ENCODE measurements at regions not wholly inside any gene's neighbourhood (a gene's known extent, or its start where the extent isn't known, plus 50 kb on each side); places are given as distances from the start of the nearest gene placed in this dataset.

- no peak for TF ChIP-seq CTCF (IDR thresholded peaks at IDR 0.05)
- TF ChIP-seq POLR2AphosphoS5 (IDR thresholded peaks at IDR 0.05; ENCODE audit: low read depth, low read length), result no peak
- TF ChIP-seq, protein P1, sequence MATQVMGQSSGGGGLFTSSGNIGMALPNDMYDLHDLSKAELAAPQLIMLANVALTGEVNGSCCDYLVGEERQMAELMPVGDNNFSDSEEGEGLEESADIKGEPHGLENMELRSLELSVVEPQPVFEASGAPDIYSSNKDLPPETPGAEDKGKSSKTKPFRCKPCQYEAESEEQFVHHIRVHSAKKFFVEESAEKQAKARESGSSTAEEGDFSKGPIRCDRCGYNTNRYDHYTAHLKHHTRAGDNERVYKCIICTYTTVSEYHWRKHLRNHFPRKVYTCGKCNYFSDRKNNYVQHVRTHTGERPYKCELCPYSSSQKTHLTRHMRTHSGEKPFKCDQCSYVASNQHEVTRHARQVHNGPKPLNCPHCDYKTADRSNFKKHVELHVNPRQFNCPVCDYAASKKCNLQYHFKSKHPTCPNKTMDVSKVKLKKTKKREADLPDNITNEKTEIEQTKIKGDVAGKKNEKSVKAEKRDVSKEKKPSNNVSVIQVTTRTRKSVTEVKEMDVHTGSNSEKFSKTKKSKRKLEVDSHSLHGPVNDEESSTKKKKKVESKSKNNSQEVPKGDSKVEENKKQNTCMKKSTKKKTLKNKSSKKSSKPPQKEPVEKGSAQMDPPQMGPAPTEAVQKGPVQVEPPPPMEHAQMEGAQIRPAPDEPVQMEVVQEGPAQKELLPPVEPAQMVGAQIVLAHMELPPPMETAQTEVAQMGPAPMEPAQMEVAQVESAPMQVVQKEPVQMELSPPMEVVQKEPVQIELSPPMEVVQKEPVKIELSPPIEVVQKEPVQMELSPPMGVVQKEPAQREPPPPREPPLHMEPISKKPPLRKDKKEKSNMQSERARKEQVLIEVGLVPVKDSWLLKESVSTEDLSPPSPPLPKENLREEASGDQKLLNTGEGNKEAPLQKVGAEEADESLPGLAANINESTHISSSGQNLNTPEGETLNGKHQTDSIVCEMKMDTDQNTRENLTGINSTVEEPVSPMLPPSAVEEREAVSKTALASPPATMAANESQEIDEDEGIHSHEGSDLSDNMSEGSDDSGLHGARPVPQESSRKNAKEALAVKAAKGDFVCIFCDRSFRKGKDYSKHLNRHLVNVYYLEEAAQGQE (IDR thresholded peaks at IDR 0.05; ENCODE audit: insufficient read depth in 1 of 2, low read depth in 2 of 2, low read length in 1 of 2), result no peak
- no peak for TF ChIP-seq SIN3A (IDR thresholded peaks at IDR 0.05; ENCODE audit: borderline replicate concordance, insufficient read depth, low read depth, low read length)
These were observed 378.0 kb upstream of the FAT3 start for GRCh38 chr11:91846649-91847048.
